GM21723 (cell line): ENCODE measurements at regions not wholly inside any gene's neighbourhood (a gene's known extent, or its start where the extent isn't known, plus 50 kb on each side); places are given as distances from the start of the nearest gene placed in this dataset.
"Not testable (repeated sequence)": the region's sequence is repeated elsewhere in the genome, so short reads cannot be mapped to it uniquely, and the experiment has no call there.

Experiments
- ATAC-seq: cut with Tn5 transposase; IDR thresholded peaks from one replicate; pipeline ENCODE4 v1.9.1; 2021; ENCODE audit warnings: mild to moderate bottlenecking, moderate library complexity; ENCODE audit not compliant: unreplicated experiment

- no peak for ATAC-seq
These were observed 446.7 kb upstream of the TMEM132C start for GRCh38 chr12:127820271-127820670.

GRCh38 chr12:127820846-127821245 is 446.1 kb upstream of the TMEM132C start:
- no peak for ATAC-seq

- no peak for ATAC-seq
These were observed 444.1 kb upstream of the TMEM132C start for GRCh38 chr12:127822809-127823411.

GRCh38 chr12:127823801-127824200 is 443.2 kb upstream of the TMEM132C start:
- ATAC-seq = no peak

GRCh38 chr12:127829281-127830064 is 437.5 kb upstream of the TMEM132C start:
- ATAC-seq = no peak

- no peak for ATAC-seq
These were observed 436.9 kb upstream of the TMEM132C start for GRCh38 chr12:127830065-127830460.

- no peak for ATAC-seq
These were observed 436.2 kb upstream of the TMEM132C start for GRCh38 chr12:127830730-127831129.

GRCh38 chr12:127832172-127832571 is 434.8 kb upstream of the TMEM132C start:
- ATAC-seq = no peak

DNA sequence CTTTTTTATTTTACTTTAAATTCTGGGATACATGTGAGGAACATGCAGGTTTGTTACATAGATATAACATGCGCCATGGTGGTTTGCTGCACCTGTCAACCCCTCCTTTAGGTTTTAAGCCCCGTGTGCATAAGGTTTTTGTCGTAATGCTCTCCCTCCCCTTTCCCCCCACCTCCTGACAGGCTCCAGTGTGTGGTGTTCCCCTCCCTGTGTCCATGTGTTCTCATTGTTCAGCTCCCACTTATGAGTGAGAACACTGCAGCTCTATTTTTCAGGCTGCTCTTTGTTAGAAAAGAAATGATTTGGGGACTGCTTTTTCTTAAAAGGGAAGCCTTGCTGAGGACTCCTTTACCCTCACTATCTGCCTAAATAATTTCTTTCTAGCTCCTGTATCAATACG is 430.2 kb upstream of the TMEM132C start:
- not testable (repeated sequence) for ATAC-seq

DNA sequence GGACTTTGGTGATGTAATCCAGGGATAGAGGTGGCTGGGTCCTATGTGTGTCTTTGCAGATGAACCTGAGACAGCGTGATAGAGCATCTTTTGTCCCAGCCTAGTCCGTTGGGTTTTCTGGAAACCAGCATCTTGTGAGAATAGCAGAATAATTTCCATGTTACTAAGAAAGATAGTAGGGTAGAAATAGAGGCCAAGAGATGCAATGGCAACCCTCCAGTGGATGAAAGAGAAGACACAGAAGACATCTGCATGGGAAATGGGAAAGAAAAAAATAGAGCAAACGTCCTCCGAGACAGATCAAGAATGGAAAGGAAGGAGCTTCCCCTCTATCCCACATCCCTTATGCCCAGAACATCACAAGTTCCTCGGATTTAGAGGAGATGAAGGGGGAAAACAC is 409.3 kb upstream of the TMEM132C start:
- no peak for ATAC-seq

DNA sequence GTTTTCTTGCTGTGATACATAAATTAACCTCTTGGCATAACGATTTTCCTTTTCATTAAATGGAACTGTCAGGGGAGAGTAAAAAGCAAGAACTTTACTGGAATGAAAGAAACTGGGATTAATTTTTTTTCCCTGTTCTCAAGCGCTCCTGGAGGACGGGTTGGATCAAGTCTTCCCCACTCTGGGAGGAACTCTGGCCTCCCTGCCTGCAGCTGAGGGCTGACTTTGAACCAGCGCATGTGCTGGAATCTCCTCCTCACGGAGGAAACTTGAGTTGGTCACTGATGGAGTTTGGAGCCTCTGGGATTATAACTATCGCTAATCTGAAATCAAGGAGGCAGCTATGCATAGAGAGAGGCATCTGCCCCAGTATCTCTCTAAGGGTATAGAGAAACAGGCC is 406.4 kb upstream of the TMEM132C start:
- ATAC-seq = no peak

DNA sequence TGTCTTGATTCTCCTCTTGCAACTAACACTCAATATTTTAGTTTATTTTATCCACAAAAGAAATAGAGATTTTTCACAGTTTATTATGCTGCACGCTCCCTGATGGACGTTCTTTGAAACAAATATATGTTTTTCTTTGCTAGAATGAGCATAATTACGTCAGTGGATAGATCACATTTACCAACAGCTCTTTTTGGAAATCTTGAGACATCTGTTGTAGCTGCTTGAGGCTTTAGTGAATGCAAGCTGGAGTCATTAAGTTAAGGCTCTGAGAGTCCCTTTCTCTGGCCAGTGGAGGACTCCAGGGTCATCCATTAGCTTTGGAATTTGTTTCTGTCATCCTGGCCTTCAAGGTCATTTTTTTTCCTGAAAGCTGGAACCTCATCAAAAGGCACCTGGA is 405.6 kb upstream of the TMEM132C start:
- no peak for ATAC-seq

- ATAC-seq = no peak
These were observed 393.7 kb upstream of the TMEM132C start for GRCh38 chr12:127873306-127873705.

DNA sequence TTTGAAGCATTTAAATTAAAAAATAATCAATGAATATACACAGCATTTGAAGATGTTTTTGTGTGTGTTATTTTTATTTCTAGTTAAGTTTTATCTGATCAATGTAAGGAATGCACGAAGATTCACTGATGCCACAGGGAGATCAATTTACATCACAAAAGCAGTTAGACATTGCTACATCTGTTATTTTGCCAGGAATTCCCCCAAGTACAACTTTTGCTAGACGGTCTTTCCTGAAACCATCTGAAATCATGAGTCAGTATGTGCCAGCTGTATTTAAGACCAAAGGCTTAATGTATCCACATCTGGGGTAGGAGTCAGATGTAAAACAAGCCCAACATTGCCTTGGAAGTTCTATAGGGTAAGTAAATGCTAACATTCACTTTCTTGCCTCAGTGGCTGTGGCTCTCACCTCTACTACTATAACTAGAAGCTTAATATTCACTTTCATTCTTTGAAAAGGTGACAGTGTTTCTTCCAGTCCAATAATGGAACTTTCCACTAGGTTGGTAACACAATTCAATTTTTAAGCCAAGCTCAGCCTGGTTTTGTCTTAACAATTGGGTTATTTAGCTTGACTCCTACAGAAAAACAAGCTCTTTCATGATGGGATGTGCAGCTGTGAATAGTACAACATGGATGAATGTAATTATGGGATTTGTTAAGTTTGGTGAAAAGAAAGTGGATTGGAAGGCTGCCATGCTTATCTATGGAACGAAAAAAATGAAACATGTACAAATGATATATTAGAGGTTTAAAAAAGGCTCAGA is 385.4 kb upstream of the TMEM132C start:
- ATAC-seq = no peak

DNA sequence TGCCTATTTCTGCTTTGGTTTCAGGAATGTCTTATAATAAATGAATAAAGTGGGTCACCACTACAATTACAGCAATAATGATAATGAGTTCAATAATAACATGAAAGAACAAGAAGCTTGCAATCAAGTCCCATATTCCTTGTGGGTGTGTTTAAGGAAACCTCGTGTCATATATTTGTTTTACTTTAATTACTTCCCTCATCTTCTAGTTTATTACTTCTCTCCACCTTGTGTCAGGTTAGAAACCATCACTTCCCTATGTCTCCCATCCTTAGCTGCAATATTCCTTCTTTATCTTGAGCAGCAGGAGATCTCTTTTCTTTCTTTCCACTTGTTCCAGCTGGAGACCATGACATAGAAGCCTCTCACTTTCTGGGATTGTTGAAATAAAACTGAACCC is 384.0 kb upstream of the TMEM132C start:
- ATAC-seq = no peak

DNA sequence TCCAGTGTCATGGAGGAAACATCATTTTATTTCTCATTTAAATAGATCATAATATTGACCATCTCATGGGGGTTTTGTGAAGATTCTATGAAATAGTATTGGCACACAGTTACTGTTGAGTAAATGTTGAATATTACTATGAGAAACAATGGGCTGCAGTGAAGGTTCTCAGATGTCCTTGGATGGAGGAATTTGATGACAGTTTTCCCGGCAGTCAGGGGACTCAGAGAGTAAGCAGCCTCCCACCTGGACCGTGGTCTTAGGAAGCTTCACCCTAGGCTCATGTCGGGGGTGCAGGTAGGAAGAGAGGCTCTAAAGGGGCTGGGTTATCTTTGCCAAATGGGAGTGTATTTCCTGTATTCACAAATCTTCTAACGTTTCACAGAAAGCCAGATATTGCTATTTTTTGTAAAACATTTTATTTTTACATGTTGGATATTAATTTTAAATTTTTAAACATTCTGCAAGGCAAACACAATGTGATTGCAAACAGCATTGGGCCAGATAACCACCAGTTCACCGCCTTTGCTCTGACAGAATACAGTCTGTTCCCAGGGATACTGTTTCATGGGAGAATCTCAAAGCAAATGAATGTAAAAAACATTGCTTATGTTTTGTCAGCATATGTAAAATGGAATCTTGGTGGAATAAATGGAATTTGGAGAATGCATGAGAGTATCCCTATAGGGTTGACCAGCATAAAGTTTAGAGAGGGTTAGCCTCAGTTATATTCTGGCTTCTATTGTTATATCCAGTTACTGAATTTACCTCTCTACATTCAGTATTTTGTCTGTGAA is 380.8 kb upstream of the TMEM132C start:
- no peak for ATAC-seq

GRCh38 chr12:127886827-127887226 is 380.1 kb upstream of the TMEM132C start:
- no peak for ATAC-seq

- no peak for ATAC-seq
These were observed 377.8 kb upstream of the TMEM132C start for GRCh38 chr12:127888943-127889719.

DNA sequence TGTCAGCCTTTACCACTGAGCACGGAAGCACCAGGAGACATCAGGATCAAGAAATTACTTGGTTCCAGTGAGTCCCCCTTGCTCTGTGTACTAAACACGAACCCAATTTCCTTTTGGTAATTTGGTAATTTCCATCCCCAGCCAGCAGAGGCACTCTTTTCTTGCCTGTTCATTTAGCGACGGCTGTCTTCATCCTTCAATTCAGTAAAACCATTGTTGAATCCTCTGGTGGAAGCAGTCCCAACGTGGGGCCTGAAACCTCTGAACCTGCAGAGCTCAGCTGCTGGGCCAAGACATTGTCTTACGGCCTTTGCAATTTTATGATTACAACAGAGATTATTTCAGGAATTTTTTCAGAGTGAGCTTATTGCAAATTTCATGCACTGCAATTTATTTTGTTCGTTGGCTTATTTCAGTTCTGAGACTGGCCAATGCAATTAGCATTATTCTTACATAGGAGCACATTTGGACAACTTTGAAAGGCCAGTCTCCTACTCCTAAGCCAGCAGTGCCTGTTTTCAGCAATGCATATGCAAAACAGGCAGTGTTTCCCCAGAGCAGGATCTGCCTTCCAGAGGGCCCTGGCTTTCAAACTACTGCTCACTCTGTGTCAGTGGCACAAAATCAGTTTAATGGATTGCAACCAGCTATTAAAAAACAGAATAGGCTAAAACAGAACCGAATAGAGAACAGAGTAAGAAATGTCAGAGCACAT is 372.9 kb upstream of the TMEM132C start:
- ATAC-seq = no peak

DNA sequence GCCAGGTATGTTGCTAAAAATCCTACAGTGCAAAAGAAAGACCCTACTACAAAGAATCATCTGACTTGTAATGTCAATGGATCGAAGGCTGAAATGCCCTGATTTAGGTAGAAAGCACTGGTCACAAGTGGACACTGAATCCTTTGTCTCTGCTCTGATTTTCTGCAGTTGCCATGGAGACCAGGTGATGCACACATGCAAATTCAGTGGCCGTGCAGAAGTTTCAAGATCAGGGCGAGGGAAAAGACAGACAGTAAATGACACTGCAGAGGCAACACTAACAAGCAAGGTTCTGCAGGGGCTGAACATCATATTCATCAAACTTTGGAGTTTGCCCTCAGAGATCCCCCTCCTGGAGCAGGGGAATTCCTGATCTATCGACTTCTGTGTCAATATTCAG is 370.3 kb upstream of the TMEM132C start:
- ATAC-seq = no peak
